Loucy (cell line): ENCODE measurements at regions not wholly inside any gene's neighbourhood (a gene's known extent, or its start where the extent isn't known, plus 50 kb on each side); places are given as distances from the start of the nearest gene placed in this dataset.

Experiments used
- EZH2phosphoT487 ChIP-seq: fragments of 200-600 bp; IDR thresholded peaks from 2 replicates; pipeline ENCODE4 v1.6.1; 2018; ENCODE audit warnings: antibody characterized with exemption, mild to moderate bottlenecking, moderate library complexity, borderline replicate concordance
- TF ChIP-seq, protein P1 (sequence below): fragments of 200-600 bp; sonication (generic); conservative IDR thresholded peaks from 2 replicates; pipeline ENCODE4 v1.5.1; 2014; ENCODE audit warnings: mild to moderate bottlenecking, antibody characterized with exemption, low read length

DNA sequence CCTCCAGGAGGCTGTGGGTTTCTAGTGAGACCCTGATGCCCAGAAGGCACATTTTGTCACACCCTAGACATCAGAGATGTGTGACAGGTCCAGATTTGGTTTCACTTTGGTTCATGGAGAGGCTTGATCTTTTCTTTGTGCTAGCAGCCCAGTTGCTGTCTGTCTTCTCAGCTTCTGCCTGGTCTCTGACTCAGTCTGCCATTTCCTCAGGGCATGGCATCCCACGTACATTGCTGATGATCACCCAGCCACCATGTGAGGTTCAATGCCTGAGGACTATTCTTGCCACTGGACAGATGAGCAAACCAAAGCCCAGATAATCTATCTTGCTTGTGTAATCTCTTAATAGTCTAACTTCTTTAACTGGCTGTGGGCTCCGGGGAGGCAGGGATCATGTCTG is 144.9 kb upstream of the MRPS22 start:
- TF ChIP-seq, protein P1, sequence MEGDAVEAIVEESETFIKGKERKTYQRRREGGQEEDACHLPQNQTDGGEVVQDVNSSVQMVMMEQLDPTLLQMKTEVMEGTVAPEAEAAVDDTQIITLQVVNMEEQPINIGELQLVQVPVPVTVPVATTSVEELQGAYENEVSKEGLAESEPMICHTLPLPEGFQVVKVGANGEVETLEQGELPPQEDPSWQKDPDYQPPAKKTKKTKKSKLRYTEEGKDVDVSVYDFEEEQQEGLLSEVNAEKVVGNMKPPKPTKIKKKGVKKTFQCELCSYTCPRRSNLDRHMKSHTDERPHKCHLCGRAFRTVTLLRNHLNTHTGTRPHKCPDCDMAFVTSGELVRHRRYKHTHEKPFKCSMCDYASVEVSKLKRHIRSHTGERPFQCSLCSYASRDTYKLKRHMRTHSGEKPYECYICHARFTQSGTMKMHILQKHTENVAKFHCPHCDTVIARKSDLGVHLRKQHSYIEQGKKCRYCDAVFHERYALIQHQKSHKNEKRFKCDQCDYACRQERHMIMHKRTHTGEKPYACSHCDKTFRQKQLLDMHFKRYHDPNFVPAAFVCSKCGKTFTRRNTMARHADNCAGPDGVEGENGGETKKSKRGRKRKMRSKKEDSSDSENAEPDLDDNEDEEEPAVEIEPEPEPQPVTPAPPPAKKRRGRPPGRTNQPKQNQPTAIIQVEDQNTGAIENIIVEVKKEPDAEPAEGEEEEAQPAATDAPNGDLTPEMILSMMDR: no peak
- no peak for TF ChIP-seq EZH2phosphoT487
